ENCODE measurements at regions not wholly inside any gene's neighbourhood (a gene's known extent, or its start where the extent isn't known, plus 50 kb on each side); places are given as distances from the start of the nearest gene placed in this dataset.

DNA sequence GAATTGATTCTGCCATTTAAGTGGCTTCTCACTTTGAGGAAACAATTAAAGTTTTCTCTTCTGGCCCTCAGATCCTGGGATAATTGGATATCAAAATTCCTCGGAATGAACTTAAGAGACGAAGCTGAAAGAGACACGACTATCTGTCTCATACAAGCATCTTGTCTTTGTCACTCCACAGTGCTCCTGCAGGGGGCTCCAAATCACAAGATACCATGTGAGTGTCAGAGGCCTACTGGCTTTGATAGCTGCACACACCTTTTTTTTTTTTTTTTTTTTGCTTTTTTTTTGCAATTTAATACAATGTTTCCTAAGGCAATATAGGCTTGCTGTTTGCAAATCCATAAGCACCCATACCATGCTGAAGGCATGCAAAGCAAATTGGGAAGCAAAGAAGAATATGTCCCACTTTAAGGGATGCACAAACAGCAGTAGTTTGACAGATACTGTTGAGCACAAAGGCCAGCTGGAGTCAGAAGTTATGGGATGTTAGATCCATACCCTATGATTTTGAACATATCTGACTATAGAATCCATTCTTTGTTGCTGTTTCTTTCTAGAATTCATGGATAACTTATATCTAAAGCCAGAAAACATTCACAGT, 109.0 kb upstream of the CBLN2 start:
- Histone ChIP-seq H3K4me3 (ENCODE audit: low read length in 3 of 3) (no peak overlapping the region), H3K36me3 (ENCODE audit: control insufficient read depth in 2 of 3, insufficient read depth in 3 of 3, low read length in 3 of 3) (no peaks in the 10 kb centered on the region), H3K4me1 (ENCODE audit: control insufficient read depth in 2 of 3, insufficient read depth in 2 of 3, low read depth in 1 of 3, low read length in 3 of 3) (no peaks in the 10 kb centered on the region), H3K9ac (ENCODE audit: low read length in 3 of 3) (no peak overlapping the region), H3K27ac (ENCODE audit: low read depth in 2 of 2, low read length in 2 of 2) (no peak overlapping the region), H3K27me3 (ENCODE audit: control insufficient read depth, insufficient read depth, low read length) (no peaks in the 10 kb centered on the region), H3K9me3 (ENCODE audit: control insufficient read depth in 2 of 3, insufficient read depth in 1 of 3, low read length in 3 of 3) (no peaks in the 10 kb centered on the region)
- intact Hi-C loops (cut with DNase I), result no loop called here
- DNase-seq (peak in 4 of 5 donors; percentile 42 to 67 (median 61)), FAIRE-seq (no peak)
- TF ChIP-seq, protein P1, sequence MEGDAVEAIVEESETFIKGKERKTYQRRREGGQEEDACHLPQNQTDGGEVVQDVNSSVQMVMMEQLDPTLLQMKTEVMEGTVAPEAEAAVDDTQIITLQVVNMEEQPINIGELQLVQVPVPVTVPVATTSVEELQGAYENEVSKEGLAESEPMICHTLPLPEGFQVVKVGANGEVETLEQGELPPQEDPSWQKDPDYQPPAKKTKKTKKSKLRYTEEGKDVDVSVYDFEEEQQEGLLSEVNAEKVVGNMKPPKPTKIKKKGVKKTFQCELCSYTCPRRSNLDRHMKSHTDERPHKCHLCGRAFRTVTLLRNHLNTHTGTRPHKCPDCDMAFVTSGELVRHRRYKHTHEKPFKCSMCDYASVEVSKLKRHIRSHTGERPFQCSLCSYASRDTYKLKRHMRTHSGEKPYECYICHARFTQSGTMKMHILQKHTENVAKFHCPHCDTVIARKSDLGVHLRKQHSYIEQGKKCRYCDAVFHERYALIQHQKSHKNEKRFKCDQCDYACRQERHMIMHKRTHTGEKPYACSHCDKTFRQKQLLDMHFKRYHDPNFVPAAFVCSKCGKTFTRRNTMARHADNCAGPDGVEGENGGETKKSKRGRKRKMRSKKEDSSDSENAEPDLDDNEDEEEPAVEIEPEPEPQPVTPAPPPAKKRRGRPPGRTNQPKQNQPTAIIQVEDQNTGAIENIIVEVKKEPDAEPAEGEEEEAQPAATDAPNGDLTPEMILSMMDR (IDR thresholded peaks at IDR 0.05; ENCODE audit: borderline replicate concordance, extremely low read depth, insufficient read depth), result peak; percentile 45

DNA sequence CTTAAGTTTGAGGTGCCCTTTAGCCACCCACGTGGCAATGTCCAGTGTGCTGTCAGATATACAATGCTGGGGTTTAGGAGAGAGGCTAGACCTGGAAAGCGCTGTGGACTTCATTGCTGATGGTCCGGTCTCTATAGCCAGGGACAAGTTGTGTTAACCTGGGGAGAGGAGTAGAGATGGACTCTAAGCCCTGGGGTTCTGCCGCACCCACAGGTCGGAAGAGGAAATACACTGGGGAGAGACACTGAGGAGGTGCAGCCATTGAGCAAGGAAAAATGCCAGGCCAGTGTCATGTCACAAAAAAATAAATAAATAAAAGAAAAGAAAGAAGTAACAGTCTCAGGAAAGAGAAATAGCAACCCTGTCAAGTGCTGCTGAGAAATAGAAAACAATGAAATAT, 106.9 kb upstream of the CBLN2 start:
- DNase-seq, result no peak
- no peaks in the 10 kb centered on the region for H3K9me3 ChIP-seq (ENCODE audit: control insufficient read depth in 2 of 3, insufficient read depth in 1 of 3, low read length in 3 of 3)
- H3K4me3 ChIP-seq (ENCODE audit: low read length in 3 of 3), result no peak overlapping the region
- H3K27me3 ChIP-seq (ENCODE audit: control insufficient read depth, insufficient read depth, low read length), result no peaks in the 10 kb centered on the region
- no peak for FAIRE-seq
- no peak overlapping the region for H3K9ac ChIP-seq (ENCODE audit: low read length in 3 of 3)
- no peaks in the 10 kb centered on the region for H3K36me3 ChIP-seq (ENCODE audit: control insufficient read depth in 2 of 3, insufficient read depth in 3 of 3, low read length in 3 of 3)
- TF ChIP-seq, protein P1 (IDR thresholded peaks at IDR 0.05; ENCODE audit: borderline replicate concordance, extremely low read depth, insufficient read depth), result no peak
- H3K4me1 ChIP-seq (ENCODE audit: control insufficient read depth in 2 of 3, insufficient read depth in 2 of 3, low read depth in 1 of 3, low read length in 3 of 3), result no peaks in the 10 kb centered on the region
- intact Hi-C loops (cut with DNase I), result no loop called here
- H3K27ac ChIP-seq (ENCODE audit: low read depth in 2 of 2, low read length in 2 of 2), result no peak overlapping the region

DNA sequence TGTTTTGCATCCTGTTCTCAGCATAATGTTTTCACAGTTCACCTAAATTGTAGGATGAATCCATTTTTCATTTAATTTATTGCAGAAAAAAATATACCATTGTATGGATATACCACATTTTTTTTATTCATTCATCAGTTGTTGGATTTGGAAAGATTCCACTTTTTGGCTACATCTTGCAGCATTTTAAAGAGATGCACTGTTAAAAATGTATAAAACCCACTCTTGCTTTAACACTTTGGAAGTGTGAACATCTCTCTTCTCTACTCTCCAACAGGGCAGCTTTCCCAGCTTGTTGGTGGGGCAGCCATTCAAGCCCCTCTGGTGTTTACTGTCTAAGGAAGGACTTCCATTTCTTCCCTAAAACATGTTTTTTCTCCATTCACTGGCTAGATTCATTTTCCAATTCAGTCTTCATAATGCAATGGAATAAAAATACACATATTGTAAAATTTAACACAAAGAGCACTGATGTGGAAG, 104.4 kb upstream of the CBLN2 start:
- TF ChIP-seq, protein P1 (IDR thresholded peaks at IDR 0.05; ENCODE audit: borderline replicate concordance, extremely low read depth, insufficient read depth), result no peak
- intact Hi-C loops (cut with DNase I), result no loop called here
- DNase-seq, result no peak
- Histone ChIP-seq H3K27me3 (ENCODE audit: control insufficient read depth, insufficient read depth, low read length) (no peaks in the 10 kb centered on the region), H3K9ac (ENCODE audit: low read length in 3 of 3) (no peak overlapping the region), H3K4me1 (ENCODE audit: control insufficient read depth in 2 of 3, insufficient read depth in 2 of 3, low read depth in 1 of 3, low read length in 3 of 3) (no peaks in the 10 kb centered on the region), H3K36me3 (ENCODE audit: control insufficient read depth in 2 of 3, insufficient read depth in 3 of 3, low read length in 3 of 3) (no peaks in the 10 kb centered on the region), H3K9me3 (ENCODE audit: control insufficient read depth in 2 of 3, insufficient read depth in 1 of 3, low read length in 3 of 3) (no peaks in the 10 kb centered on the region), H3K4me3 (ENCODE audit: low read length in 3 of 3) (no peak overlapping the region), H3K27ac (ENCODE audit: low read depth in 2 of 2, low read length in 2 of 2) (no peak overlapping the region)
- FAIRE-seq, result no peak

DNA sequence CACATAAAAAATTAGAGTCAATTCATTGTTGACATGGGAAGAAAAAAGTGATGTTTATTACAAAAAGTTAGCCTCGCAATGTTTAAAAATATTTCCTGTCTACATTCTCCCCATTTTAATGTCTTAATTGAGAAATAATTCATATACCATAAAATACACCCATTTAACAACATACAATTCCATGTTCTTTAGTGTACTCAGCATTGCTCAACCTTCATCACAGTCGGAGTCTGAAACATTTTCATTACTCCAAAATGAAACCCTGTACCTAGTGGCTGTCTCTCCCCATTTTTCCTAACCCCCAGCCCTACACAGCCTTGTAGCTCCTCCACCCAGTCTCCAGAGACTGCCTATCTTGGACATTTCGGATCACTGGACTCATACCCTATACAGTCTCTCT, 103.9 kb upstream of the CBLN2 start:
- no peaks in the 10 kb centered on the region for H3K36me3 ChIP-seq (ENCODE audit: control insufficient read depth in 2 of 3, insufficient read depth in 3 of 3, low read length in 3 of 3)
- H3K9me3 ChIP-seq (ENCODE audit: control insufficient read depth in 2 of 3, insufficient read depth in 1 of 3, low read length in 3 of 3), result no peaks in the 10 kb centered on the region
- no peaks in the 10 kb centered on the region for H3K4me1 ChIP-seq (ENCODE audit: control insufficient read depth in 2 of 3, insufficient read depth in 2 of 3, low read depth in 1 of 3, low read length in 3 of 3)
- no peak overlapping the region for H3K27ac ChIP-seq (ENCODE audit: low read depth in 2 of 2, low read length in 2 of 2)
- intact Hi-C loops (cut with DNase I), result no loop called here
- DNase-seq (no peak), FAIRE-seq (no peak)
- no peak overlapping the region for H3K4me3 ChIP-seq (ENCODE audit: low read length in 3 of 3)
- TF ChIP-seq, protein P1 (IDR thresholded peaks at IDR 0.05; ENCODE audit: borderline replicate concordance, extremely low read depth, insufficient read depth), result no peak
- no peak overlapping the region for H3K9ac ChIP-seq (ENCODE audit: low read length in 3 of 3)
- H3K27me3 ChIP-seq (ENCODE audit: control insufficient read depth, insufficient read depth, low read length), result no peaks in the 10 kb centered on the region
